Neural progenitor cell (in vitro differentiated cells): ENCODE measurements at regions not wholly inside any gene's neighbourhood (a gene's known extent, or its start where the extent isn't known, plus 50 kb on each side); places are given as distances from the start of the nearest gene placed in this dataset.

Experiments
- DNase-seq: peaks from one replicate; pipeline ENCODE4 v3.0.0-alpha.2; 2016; ENCODE audit warnings: low spot score
- H2AFZ ChIP-seq: fragments of 200-600 bp; sonication (generic); replicated peaks from 2 replicates; pipeline ENCODE4 v1.6.1; 2016; ENCODE audit warnings: antibody characterized with exemption
- H3F3A ChIP-seq: fragments of 200-600 bp; sonication (generic); 2 replicates; pipeline ENCODE4 v1.6.1; 2016; ENCODE audit warnings: antibody characterized with exemption, low read depth
- H3K27ac ChIP-seq: fragments of 200-600 bp; sonication (generic); 2 replicates; pipeline ENCODE4 v1.5.1; 2016; ENCODE audit warnings: mild to moderate bottlenecking
- H3K27me3 ChIP-seq: fragments of 200-600 bp; sonication (generic); 2 replicates; pipeline ENCODE4 v1.6.1; 2016; ENCODE audit warnings: mild to moderate bottlenecking, moderate library complexity
- H3K36me3 ChIP-seq: fragments of 200-600 bp; sonication (generic); 2 replicates; pipeline ENCODE4 v1.5.1; 2016
- H3K4me1 ChIP-seq: fragments of 200-600 bp; sonication (generic); 2 replicates; pipeline ENCODE4 v1.6.1; 2016; ENCODE audit warnings: mixed run types
- H3K4me2 ChIP-seq: fragments of 200-600 bp; sonication (generic); 2 replicates; pipeline ENCODE4 v1.6.1; 2016
- H3K4me3 ChIP-seq: fragments of 200-600 bp; sonication (generic); 2 replicates; pipeline ENCODE4 v1.5.1; 2016
- H3K79me2 ChIP-seq: fragments of 200-600 bp; sonication (generic); 2 replicates; pipeline ENCODE4 v1.6.1; 2016; ENCODE audit warnings: low read depth
- H3K9ac ChIP-seq: fragments of 200-600 bp; sonication (generic); 2 replicates; pipeline ENCODE4 v1.6.1; 2016
- H3K9me3 ChIP-seq: fragments of 200-600 bp; sonication (generic); 2 replicates; pipeline ENCODE4 v1.5.1; 2016; ENCODE audit warnings: low read depth
- H4K20me1 ChIP-seq: fragments of 200-600 bp; sonication (generic); 2 replicates; pipeline ENCODE4 v1.6.1; 2016; ENCODE audit warnings: low read depth
- H3K27ac Mint-ChIP-seq: 3 replicates; pipeline ENCODE4 v1.8.0; 2021; ENCODE audit warnings: mixed read lengths
- H3K27me3 Mint-ChIP-seq: 2 replicates; pipeline ENCODE4 v1.8.0; 2022; ENCODE audit warnings: low read depth, mild to moderate bottlenecking, inconsistent platforms, moderate library complexity, mixed read lengths; ENCODE audit not compliant: insufficient read depth
- H3K36me3 Mint-ChIP-seq: 3 replicates; pipeline ENCODE4 v1.8.0; 2021; ENCODE audit warnings: mixed read lengths
- H3K4me1 Mint-ChIP-seq: 3 replicates; pipeline ENCODE4 v1.8.0; 2021; ENCODE audit warnings: mixed read lengths
- H3K4me3 Mint-ChIP-seq: 3 replicates; pipeline ENCODE4 v1.8.0; 2021; ENCODE audit warnings: mild to moderate bottlenecking, moderate library complexity, mixed read lengths
- H3K9me3 Mint-ChIP-seq: 3 replicates; pipeline ENCODE4 v1.8.0; 2020; ENCODE audit warnings: mixed read lengths
- EZH2 ChIP-seq: fragments of 200-600 bp; sonication (generic); IDR thresholded peaks from 2 replicates; pipeline ENCODE4 v1.6.1; 2017; ENCODE audit warnings: antibody characterized with exemption, mild to moderate bottlenecking, moderate library complexity
- EZH2phosphoT487 ChIP-seq: fragments of 200-600 bp; sonication (generic); IDR thresholded peaks from 2 replicates; pipeline ENCODE4 v1.6.1; 2017; ENCODE audit warnings: antibody characterized with exemption
- TF ChIP-seq, protein P1 (sequence below): fragments of 200-600 bp; sonication (generic); IDR thresholded peaks from 2 replicates; pipeline ENCODE4 v1.5.1; 2017; ENCODE audit warnings: antibody characterized with exemption, mild to moderate bottlenecking

DNA sequence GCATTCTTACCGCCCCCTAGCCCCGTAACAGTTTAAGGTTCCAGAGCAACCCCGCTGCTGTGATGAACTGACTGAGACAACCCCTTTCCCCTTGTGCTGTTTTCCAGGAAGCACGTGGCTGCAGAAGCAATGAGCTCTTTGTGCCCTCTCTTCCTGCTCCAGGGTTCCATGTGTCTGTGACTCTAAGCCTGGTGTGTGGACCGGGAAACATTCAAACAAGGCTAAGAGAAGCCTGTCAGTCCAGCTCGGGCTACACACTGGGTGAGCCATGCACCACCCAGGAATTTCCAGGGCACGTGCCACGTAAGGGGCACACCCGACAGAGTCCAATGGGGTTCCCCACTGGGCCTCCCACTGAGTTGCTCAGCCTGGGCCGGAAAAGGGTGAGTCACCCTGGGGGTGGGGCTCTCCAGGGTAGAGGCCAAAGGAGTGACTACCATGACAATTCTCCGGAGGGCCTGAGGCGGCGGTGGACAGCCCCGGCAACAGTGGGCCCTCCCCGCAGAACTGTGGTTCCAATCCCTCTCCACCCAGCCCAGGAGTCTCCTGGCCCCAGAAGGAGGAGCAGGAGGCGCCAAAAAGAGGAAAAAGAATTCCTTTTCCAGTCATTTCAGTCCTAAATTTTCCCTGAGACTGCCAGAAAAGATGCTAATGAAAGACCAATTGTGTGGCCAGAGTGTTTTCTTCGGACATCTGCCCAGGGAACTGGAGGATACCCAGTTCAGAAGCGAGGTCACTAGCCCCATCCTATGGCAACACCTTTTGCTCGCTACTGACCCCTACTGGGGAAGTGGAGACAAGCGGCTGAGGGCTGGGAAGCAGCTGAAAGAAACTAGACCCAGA, 157.8 kb upstream of the SLC1A4 start:
- H3K36me3 Mint-ChIP-seq: no peaks in the 10 kb centered on the region
- H3F3A ChIP-seq: peaks cover 7% of the 10 kb centered on the region
- H3K79me2 ChIP-seq: no peaks in the 10 kb centered on the region
- H3K4me3 Mint-ChIP-seq: no peak overlapping the region
- H3K27me3 ChIP-seq: no peaks in the 10 kb centered on the region
- TF ChIP-seq EZH2 (no peak), EZH2phosphoT487 (no peak)
- TF ChIP-seq, protein P1, sequence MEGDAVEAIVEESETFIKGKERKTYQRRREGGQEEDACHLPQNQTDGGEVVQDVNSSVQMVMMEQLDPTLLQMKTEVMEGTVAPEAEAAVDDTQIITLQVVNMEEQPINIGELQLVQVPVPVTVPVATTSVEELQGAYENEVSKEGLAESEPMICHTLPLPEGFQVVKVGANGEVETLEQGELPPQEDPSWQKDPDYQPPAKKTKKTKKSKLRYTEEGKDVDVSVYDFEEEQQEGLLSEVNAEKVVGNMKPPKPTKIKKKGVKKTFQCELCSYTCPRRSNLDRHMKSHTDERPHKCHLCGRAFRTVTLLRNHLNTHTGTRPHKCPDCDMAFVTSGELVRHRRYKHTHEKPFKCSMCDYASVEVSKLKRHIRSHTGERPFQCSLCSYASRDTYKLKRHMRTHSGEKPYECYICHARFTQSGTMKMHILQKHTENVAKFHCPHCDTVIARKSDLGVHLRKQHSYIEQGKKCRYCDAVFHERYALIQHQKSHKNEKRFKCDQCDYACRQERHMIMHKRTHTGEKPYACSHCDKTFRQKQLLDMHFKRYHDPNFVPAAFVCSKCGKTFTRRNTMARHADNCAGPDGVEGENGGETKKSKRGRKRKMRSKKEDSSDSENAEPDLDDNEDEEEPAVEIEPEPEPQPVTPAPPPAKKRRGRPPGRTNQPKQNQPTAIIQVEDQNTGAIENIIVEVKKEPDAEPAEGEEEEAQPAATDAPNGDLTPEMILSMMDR: peak; percentile 89
- H3K27ac ChIP-seq: no peak overlapping the region
- H3K4me1 Mint-ChIP-seq: peaks cover 23% of the 10 kb centered on the region
- H3K36me3 ChIP-seq: no peaks in the 10 kb centered on the region
- H3K27me3 Mint-ChIP-seq: peaks cover 2% of the 10 kb centered on the region
- DNase-seq: peak; percentile 75
- H3K4me2 ChIP-seq: no peak overlapping the region
- no peak overlapping the region for H3K4me3 ChIP-seq
- no peak overlapping the region for H3K27ac Mint-ChIP-seq
- H3K9ac ChIP-seq: no peak overlapping the region
- H2AFZ ChIP-seq: no peak overlapping the region
- peaks cover 18% of the 10 kb centered on the region for H3K4me1 ChIP-seq
- H3K9me3 Mint-ChIP-seq: no peaks in the 10 kb centered on the region
- H3K9me3 ChIP-seq: no peaks in the 10 kb centered on the region
- no peaks in the 10 kb centered on the region for H4K20me1 ChIP-seq

- no peak overlapping the region for H3K27ac ChIP-seq
- no peaks in the 10 kb centered on the region for H3K9me3 Mint-ChIP-seq
- H2AFZ ChIP-seq: no peak overlapping the region
- no peak overlapping the region for H3K4me3 ChIP-seq
- H3K4me1 Mint-ChIP-seq: peaks cover 23% of the 10 kb centered on the region
- no peak overlapping the region for H3K9ac ChIP-seq
- no peak overlapping the region for H3K27ac Mint-ChIP-seq
- H3K4me1 ChIP-seq: peaks cover 24% of the 10 kb centered on the region
- no peaks in the 10 kb centered on the region for H3K9me3 ChIP-seq
- no peak for DNase-seq
- no peaks in the 10 kb centered on the region for H3K79me2 ChIP-seq
- no peaks in the 10 kb centered on the region for H3K27me3 ChIP-seq
- no peaks in the 10 kb centered on the region for H4K20me1 ChIP-seq
- H3K4me2 ChIP-seq: no peak overlapping the region
- peaks cover 13% of the 10 kb centered on the region for H3F3A ChIP-seq
- H3K4me3 Mint-ChIP-seq: no peak overlapping the region
- TF ChIP-seq EZH2phosphoT487: no peak
- TF ChIP-seq, protein P1: no peak
- TF ChIP-seq EZH2: no peak
- peaks cover 2% of the 10 kb centered on the region for H3K27me3 Mint-ChIP-seq
- no peaks in the 10 kb centered on the region for H3K36me3 Mint-ChIP-seq
- H3K36me3 ChIP-seq: no peaks in the 10 kb centered on the region
Measured at GRCh38 chr2:64831977-64832328, 157.2 kb upstream of the SLC1A4 start.

DNA sequence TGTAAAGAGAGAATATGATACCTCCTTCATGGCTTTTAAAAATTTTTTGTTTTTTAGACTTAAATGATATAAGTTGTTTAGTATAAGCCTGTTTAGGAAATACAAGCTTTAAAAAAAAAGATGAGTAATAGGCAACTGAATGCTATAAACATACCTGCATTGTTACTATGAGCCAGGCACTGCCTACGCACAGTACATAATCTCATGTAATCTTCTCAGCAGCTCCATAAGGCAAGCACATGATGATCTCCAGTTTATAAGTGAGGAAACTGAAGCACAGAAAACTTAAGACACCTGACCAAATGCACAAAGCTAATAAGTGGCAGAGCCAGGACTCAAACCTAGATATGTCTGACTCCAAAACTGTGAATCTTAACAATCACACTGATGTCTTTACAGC, 156.3 kb upstream of the SLC1A4 start:
- H3K27me3 Mint-ChIP-seq: peaks cover 2% of the 10 kb centered on the region
- no peak overlapping the region for H3K4me3 Mint-ChIP-seq
- H3F3A ChIP-seq: peaks cover 16% of the 10 kb centered on the region
- peaks cover 26% of the 10 kb centered on the region for H3K4me1 Mint-ChIP-seq
- H3K9me3 ChIP-seq: no peaks in the 10 kb centered on the region
- H3K9me3 Mint-ChIP-seq: no peaks in the 10 kb centered on the region
- no peak overlapping the region for H3K4me3 ChIP-seq
- no peaks in the 10 kb centered on the region for H3K36me3 ChIP-seq
- no peak for DNase-seq
- H2AFZ ChIP-seq: no peak overlapping the region
- no peak overlapping the region for H3K4me2 ChIP-seq
- no peaks in the 10 kb centered on the region for H3K36me3 Mint-ChIP-seq
- TF ChIP-seq, protein P1: no peak
- TF ChIP-seq EZH2phosphoT487 (no peak), EZH2 (no peak)
- H3K79me2 ChIP-seq: no peaks in the 10 kb centered on the region
- H3K27me3 ChIP-seq: no peaks in the 10 kb centered on the region
- H4K20me1 ChIP-seq: no peaks in the 10 kb centered on the region
- H3K27ac Mint-ChIP-seq: no peak overlapping the region
- no peak overlapping the region for H3K9ac ChIP-seq
- H3K27ac ChIP-seq: no peak overlapping the region
- peaks cover 30% of the 10 kb centered on the region for H3K4me1 ChIP-seq
